ENCODE measurements at regions not wholly inside any gene's neighbourhood (a gene's known extent, or its start where the extent isn't known, plus 50 kb on each side); places are given as distances from the start of the nearest gene placed in this dataset.

DNA sequence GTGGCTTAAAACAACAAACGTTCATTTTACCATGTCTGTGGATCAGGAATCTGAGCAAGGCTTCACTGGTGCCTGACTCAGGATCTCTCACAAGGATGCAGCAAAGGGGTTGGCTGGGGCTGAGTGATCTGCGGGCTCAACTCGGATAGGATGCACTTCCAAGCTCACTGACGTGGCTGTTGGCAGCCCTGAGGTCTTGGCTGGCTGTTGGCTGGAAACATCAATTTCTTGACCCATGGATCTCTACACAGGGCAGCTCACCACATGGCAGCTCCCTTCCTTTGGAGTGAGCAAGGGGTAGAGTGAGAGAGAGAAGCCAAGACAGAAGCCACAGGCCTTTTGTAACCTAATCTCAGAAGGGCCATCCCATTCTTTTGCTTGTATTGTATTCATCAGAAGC lies 202.1 kb downstream of the NXNL2 start:
- TF ChIP-seq, protein P1, sequence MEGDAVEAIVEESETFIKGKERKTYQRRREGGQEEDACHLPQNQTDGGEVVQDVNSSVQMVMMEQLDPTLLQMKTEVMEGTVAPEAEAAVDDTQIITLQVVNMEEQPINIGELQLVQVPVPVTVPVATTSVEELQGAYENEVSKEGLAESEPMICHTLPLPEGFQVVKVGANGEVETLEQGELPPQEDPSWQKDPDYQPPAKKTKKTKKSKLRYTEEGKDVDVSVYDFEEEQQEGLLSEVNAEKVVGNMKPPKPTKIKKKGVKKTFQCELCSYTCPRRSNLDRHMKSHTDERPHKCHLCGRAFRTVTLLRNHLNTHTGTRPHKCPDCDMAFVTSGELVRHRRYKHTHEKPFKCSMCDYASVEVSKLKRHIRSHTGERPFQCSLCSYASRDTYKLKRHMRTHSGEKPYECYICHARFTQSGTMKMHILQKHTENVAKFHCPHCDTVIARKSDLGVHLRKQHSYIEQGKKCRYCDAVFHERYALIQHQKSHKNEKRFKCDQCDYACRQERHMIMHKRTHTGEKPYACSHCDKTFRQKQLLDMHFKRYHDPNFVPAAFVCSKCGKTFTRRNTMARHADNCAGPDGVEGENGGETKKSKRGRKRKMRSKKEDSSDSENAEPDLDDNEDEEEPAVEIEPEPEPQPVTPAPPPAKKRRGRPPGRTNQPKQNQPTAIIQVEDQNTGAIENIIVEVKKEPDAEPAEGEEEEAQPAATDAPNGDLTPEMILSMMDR (IDR thresholded peaks at IDR 0.05 in 8 of 11, conservative IDR thresholded peaks at IDR 0.05 in 3 of 11) = no peak
- TF ChIP-seq POLR2A (IDR thresholded peaks at IDR 0.05) = no peak

Data from spleen (tissue), 7 donors.